ENCODE measurements at regions not wholly inside any gene's neighbourhood (a gene's known extent, or its start where the extent isn't known, plus 50 kb on each side); places are given as distances from the start of the nearest gene placed in this dataset.

GRCh38 chr4:65791812-65792308 is 121.6 kb upstream of the EPHA5 start:
- no peaks in the 10 kb centered on the region for H3K27me3 Mint-ChIP-seq (ENCODE audit: low read depth in 3 of 3)
- no peak overlapping the region for H3K27ac Mint-ChIP-seq
- DNase-seq = no peak
- no peaks in the 10 kb centered on the region for H3K4me1 Mint-ChIP-seq
- H3K9me3 Mint-ChIP-seq = peaks cover 6 to 37% (median 11%) of the 10 kb centered on the region in 6 donors
- no peak overlapping the region for H3K4me3 Mint-ChIP-seq
- H3K36me3 Mint-ChIP-seq = no peaks in the 10 kb centered on the region

DNA sequence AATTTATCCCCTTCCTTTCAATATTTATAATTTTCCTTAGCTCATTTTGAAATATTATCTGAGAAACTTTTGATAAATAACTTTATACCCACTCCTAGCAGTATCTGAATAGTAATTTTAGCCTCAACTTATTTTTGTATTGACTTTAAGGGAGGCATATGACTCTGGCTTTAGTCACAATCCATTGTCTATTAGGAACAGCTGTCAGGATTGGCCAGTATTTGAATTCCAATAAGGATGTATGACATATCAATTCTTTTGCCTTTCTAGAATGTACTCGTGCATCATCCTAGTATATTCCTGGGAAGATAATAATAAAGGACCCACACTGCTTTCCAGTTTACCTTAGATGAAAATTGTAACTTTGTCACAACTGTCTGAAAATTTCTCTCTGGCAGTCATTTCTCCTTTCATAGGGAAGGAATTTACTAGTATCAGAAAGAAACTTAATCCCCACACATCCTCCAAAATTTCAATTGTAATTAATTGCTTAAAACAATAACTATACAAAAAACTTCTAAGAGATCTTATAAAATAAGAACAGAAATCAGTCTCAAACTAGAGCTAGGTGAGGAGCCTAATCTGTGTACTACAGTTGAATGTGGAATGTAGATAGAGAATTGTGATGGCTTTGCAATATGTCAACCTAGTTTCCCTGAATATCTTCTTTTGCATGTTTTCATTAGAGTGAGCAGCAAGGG is 121.0 kb upstream of the EPHA5 start:
- H3K27ac Mint-ChIP-seq = no peak overlapping the region
- no peak overlapping the region for H3K4me3 Mint-ChIP-seq
- no peaks in the 10 kb centered on the region for H3K36me3 Mint-ChIP-seq
- no peaks in the 10 kb centered on the region for H3K4me1 Mint-ChIP-seq
- DNase-seq = no peak
- peaks cover 6 to 37% (median 11%) of the 10 kb centered on the region in 6 donors for H3K9me3 Mint-ChIP-seq
- no peaks in the 10 kb centered on the region for H3K27me3 Mint-ChIP-seq (ENCODE audit: low read depth in 3 of 3)

- H3K27ac Mint-ChIP-seq = no peak overlapping the region
- no peaks in the 10 kb centered on the region for H3K36me3 Mint-ChIP-seq
- H3K4me3 Mint-ChIP-seq = no peak overlapping the region
- H3K27me3 Mint-ChIP-seq (ENCODE audit: low read depth in 3 of 3) = no peaks in the 10 kb centered on the region
- no peak for DNase-seq
- peaks cover 2 to 33% (median 9%) of the 10 kb centered on the region in 6 donors for H3K9me3 Mint-ChIP-seq
- H3K4me1 Mint-ChIP-seq = no peaks in the 10 kb centered on the region
These were observed 119.5 kb upstream of the EPHA5 start for GRCh38 chr4:65789805-65790204.

DNA sequence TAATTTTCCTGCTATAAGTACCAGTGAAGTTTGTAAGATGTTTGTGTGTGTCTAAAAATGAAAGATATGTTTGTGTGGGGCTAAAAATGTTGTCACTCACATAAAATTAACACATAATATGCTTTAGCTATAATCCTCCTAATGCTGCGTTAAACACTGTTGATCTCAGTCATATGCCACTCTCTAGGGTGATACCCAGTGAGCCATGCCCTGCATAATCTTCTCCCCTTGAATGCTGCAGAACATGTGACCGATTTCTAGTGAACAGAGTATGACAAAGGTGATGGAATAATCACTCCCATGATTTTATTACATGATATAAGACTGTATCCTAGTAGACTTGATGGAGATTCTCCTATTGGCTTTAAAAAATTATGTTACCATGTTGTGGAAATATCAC is 119.1 kb upstream of the EPHA5 start:
- Mint-ChIP-seq H3K4me1 (no peaks in the 10 kb centered on the region), H3K4me3 (no peak overlapping the region), H3K9me3 (peaks cover 2 to 36% (median 10%) of the 10 kb centered on the region in 6 donors), H3K36me3 (no peaks in the 10 kb centered on the region), H3K27me3 (ENCODE audit: low read depth in 3 of 3) (no peaks in the 10 kb centered on the region), H3K27ac (no peak overlapping the region)
- no peak for DNase-seq

DNA sequence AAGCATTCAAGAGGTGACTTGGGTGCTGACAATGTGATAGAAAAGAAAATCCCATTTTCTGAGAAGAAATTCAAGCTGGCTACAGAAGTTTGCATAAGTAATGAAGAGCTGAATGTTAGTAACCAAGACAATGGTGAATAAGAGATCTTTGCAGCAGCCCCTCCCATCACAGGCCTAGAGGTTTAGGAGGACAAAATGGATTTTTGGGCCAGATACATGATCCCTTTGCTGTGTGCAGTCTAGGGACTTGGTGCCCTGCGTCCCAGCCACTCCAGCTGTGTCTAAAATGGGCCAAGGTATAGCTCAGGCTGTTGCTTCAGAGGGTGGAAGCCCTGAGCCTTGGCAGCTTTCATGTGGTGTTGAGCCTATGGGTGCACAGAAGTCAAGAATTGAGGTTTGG is 107.0 kb upstream of the EPHA5 start:
- Mint-ChIP-seq H3K27me3 (ENCODE audit: low read depth in 3 of 3) (peaks cover 0 to 3% (median 0%) of the 10 kb centered on the region in 3 donors), H3K4me1 (no peaks in the 10 kb centered on the region), H3K36me3 (no peaks in the 10 kb centered on the region), H3K9me3 (peaks cover 12 to 56% (median 35%) of the 10 kb centered on the region in 6 donors), H3K27ac (no peak overlapping the region), H3K4me3 (no peak overlapping the region)
- no peak for DNase-seq

DNA sequence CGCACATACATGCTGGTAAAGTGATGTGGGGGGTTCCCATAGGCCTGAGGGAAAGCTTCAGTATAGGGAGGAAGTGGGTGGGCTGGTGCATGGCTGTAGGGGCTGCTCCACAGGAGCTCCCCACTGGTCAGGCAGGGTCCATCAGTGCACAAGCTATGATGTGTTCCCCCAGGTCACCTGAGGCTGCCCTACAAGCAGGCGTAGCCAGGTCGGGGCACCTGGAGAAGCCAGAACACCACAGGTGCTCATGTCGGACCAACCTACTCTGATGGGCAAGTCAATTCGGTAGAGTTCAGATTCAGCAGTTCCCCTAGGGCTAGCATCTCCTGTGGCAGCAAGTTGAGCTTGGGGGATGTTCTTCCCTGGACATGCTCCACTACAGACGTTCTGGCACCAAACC is 103.3 kb upstream of the EPHA5 start:
- Mint-ChIP-seq H3K36me3 (no peaks in the 10 kb centered on the region), H3K4me1 (no peaks in the 10 kb centered on the region), H3K27me3 (ENCODE audit: low read depth in 3 of 3) (no peaks in the 10 kb centered on the region), H3K27ac (no peak overlapping the region), H3K9me3 (peaks cover 15 to 48% (median 33%) of the 10 kb centered on the region in 6 donors), H3K4me3 (no peak overlapping the region)
- DNase-seq = no peak

DNA sequence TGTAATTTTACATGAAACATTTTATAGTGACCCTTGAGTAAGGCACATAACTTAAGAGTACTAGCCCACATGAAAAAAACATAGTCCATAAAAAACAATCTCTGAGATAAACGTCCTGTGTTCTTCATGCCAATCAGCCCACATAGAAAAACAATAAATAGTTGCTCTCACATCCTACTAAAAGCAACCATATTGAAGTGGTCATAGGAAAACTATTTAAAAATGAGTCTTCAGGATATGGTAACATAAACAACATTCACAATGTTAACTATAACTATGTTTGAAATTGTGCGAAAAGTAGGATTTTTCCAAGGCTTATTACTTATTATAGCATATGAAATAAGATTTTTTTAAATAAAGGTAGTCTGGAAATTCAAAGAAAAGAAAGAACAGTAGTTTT is 77.1 kb upstream of the EPHA5 start:
- H3K9me3 Mint-ChIP-seq = peaks cover 0 to 8% (median 2%) of the 10 kb centered on the region in 6 donors
- no peak overlapping the region for H3K27ac Mint-ChIP-seq
- H3K27me3 Mint-ChIP-seq (ENCODE audit: low read depth in 3 of 3) = no peaks in the 10 kb centered on the region
- no peaks in the 10 kb centered on the region for H3K4me1 Mint-ChIP-seq
- DNase-seq = no peak
- no peaks in the 10 kb centered on the region for H3K36me3 Mint-ChIP-seq
- no peak overlapping the region for H3K4me3 Mint-ChIP-seq

- DNase-seq = no peak
- Mint-ChIP-seq H3K27ac (no peak overlapping the region), H3K27me3 (ENCODE audit: low read depth in 3 of 3) (peaks cover 0 to 2% (median 0%) of the 10 kb centered on the region in 3 donors), H3K36me3 (no peaks in the 10 kb centered on the region), H3K4me1 (no peaks in the 10 kb centered on the region), H3K4me3 (no peak overlapping the region), H3K9me3 (peaks cover 5 to 17% (median 10%) of the 10 kb centered on the region in 6 donors)
These were observed 67.8 kb upstream of the EPHA5 start for GRCh38 chr4:65738134-65738533.

GRCh38 chr4:65737672-65738071 is 67.4 kb upstream of the EPHA5 start:
- Mint-ChIP-seq H3K27me3 (ENCODE audit: low read depth in 3 of 3) (peaks cover 0 to 4% (median 0%) of the 10 kb centered on the region in 3 donors), H3K4me3 (no peak overlapping the region), H3K9me3 (peaks cover 5 to 17% (median 11%) of the 10 kb centered on the region in 6 donors), H3K36me3 (no peaks in the 10 kb centered on the region), H3K4me1 (no peaks in the 10 kb centered on the region), H3K27ac (no peak overlapping the region)
- no peak for DNase-seq

DNA sequence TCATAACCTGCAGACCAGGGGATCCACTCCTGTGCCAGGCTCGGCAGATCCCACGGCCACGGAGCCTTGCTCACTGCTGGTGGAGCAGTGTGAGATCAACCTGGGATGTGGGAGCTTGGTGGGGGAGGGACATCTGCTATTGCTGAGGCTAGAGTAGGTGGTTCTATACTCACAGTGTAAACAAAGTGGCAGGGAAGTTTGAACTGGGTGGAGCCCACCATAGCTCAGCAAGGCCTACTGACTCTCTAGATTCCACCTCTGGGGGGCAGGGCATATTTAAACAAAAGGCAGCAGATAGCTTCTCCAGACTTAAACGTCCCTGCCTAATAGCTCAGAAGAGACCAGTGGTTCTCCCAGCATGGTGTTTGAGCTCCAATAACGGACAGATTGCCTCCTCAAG is 54.7 kb upstream of the EPHA5 start:
- Mint-ChIP-seq H3K36me3 (no peaks in the 10 kb centered on the region), H3K4me3 (no peak overlapping the region), H3K27ac (no peak overlapping the region), H3K27me3 (ENCODE audit: low read depth in 3 of 3) (peaks cover 0 to 6% (median 0%) of the 10 kb centered on the region in 3 donors), H3K9me3 (peaks cover 4 to 38% (median 36%) of the 10 kb centered on the region in 6 donors), H3K4me1 (no peaks in the 10 kb centered on the region)
- no peak for DNase-seq

All from immature natural killer cell (primary cell).